Fibroblast of lung (primary cell): ENCODE measurements at regions not wholly inside any gene's neighbourhood (a gene's known extent, or its start where the extent isn't known, plus 50 kb on each side); places are given as distances from the start of the nearest gene placed in this dataset.

Experiments
- EZH2 ChIP-seq: IDR thresholded peaks from 2 replicates; pipeline ENCODE4 v1.5.1; 2012; ENCODE audit warnings: low read length, control low read depth, mild to moderate bottlenecking; ENCODE audit errors: missing control alignments
- TF ChIP-seq, protein P1 (sequence below), 2 donors: IDR thresholded peaks in 1 of 2; conservative IDR thresholded peaks in 1 of 2; 1 replicate in 1 of 2; 2 replicates in 1 of 2; pipeline ENCODE4 v1.5.1; 2011 to 2012; ENCODE audit warnings: low read length in 2 of 2, control low read depth in 1 of 2, inconsistent platforms in 1 of 2, low read depth in 1 of 2, mild to moderate bottlenecking in 1 of 2

DNA sequence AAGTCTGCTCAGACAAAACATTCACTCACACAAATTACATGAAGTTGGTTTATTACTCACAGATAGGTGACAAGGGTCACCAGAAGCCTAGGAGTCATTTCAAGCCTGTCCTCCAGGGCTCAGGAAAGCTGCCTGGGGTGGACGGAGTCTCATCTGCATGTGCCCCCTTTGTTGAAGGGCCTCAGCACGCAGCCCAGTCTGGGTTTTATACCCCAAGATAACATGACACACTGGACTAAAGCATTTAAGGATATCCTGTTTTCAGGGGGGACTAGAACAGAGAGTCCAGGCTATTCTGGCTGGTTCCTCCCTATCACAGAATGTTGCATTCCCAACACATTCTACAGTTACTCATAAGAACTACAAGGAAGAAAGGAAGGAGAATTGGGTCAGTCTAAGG lies 164.7 kb downstream of the MREG start:
- TF ChIP-seq, protein P1, sequence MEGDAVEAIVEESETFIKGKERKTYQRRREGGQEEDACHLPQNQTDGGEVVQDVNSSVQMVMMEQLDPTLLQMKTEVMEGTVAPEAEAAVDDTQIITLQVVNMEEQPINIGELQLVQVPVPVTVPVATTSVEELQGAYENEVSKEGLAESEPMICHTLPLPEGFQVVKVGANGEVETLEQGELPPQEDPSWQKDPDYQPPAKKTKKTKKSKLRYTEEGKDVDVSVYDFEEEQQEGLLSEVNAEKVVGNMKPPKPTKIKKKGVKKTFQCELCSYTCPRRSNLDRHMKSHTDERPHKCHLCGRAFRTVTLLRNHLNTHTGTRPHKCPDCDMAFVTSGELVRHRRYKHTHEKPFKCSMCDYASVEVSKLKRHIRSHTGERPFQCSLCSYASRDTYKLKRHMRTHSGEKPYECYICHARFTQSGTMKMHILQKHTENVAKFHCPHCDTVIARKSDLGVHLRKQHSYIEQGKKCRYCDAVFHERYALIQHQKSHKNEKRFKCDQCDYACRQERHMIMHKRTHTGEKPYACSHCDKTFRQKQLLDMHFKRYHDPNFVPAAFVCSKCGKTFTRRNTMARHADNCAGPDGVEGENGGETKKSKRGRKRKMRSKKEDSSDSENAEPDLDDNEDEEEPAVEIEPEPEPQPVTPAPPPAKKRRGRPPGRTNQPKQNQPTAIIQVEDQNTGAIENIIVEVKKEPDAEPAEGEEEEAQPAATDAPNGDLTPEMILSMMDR (conservative IDR thresholded peaks at IDR 0.05 in 1 of 2, IDR thresholded peaks at IDR 0.05 in 1 of 2; ENCODE audit: low read depth in 1 of 2, low read length in 2 of 2) = no peak
- TF ChIP-seq EZH2 = no peak
